PC-3 (cell line): ENCODE measurements at regions not wholly inside any gene's neighbourhood (a gene's known extent, or its start where the extent isn't known, plus 50 kb on each side); places are given as distances from the start of the nearest gene placed in this dataset.
"Not testable (repeated sequence)": the region's sequence is repeated elsewhere in the genome, so short reads cannot be mapped to it uniquely, and the experiment has no call there.

Experiments used
- ATAC-seq: fragments of 200-7000 bp; cut with Tn5 transposase; 2 replicates; pipeline ENCODE4 v1.9.1; 2020; ENCODE audit warnings: mild to moderate bottlenecking, moderate library complexity
- BruUV-seq: library from RNA; stranded (reverse); fragments of 400-500 nt; replicated peaks from 2 replicates; lab custom pipeline; 2021; lab: Mats Ljungman, UMichigan
- CTCF ChIA-PET: fragments of 300-600 bp; sonication (Branson Sonifier 250); formaldehyde crosslinking; loops from one replicate; lab custom pipeline; 2022; ENCODE audit warnings: antibody characterized with exemption; lab: Charles Lee
- POLR2A ChIA-PET: fragments of 300-600 bp; sonication (Branson Sonifier 250); formaldehyde crosslinking; loops from one replicate; lab custom pipeline; 2022; ENCODE audit warnings: antibody characterized with exemption; ENCODE audit not compliant: unreplicated experiment; lab: Charles Lee
- DNase-seq: peaks from one replicate; pipeline ENCODE4 v3.0.0-alpha.2; 2015
- H2AFZ ChIP-seq: fragments of 300-600 bp; sonication (generic); 2 replicates; pipeline ENCODE4 v1.6.0; 2016; ENCODE audit warnings: antibody characterized with exemption, low read length
- H3F3A ChIP-seq: fragments of 300-600 bp; sonication (generic); one replicate; pipeline ENCODE4 v1.6.0; 2017; ENCODE audit warnings: antibody characterized with exemption, low read length, control low read depth, mild to moderate bottlenecking; ENCODE audit not compliant: unreplicated experiment
- H3K27ac ChIP-seq: fragments of 300-600 bp; sonication (generic); 2 replicates; pipeline ENCODE4 v1.5.1; 2016; ENCODE audit warnings: mild to moderate bottlenecking, low read length
- H3K27me3 ChIP-seq: fragments of 300-600 bp; sonication (generic); 2 replicates; pipeline ENCODE4 v1.6.1; 2016; ENCODE audit warnings: low read length, mixed read lengths
- H3K36me3 ChIP-seq: fragments of 300-600 bp; sonication (generic); 2 replicates; pipeline ENCODE4 v1.6.1; 2016; ENCODE audit warnings: low read depth, mixed run types, low read length, mixed read lengths
- H3K4me1 ChIP-seq: fragments of 300-600 bp; sonication (generic); 2 replicates; pipeline ENCODE4 v1.5.1; 2016; ENCODE audit warnings: low read length; ENCODE audit not compliant: insufficient read depth
- H3K4me2 ChIP-seq: fragments of 300-600 bp; sonication (generic); 2 replicates; pipeline ENCODE4 v1.6.0; 2016; ENCODE audit warnings: low read length
- H3K4me3 ChIP-seq: fragments of 300-600 bp; sonication (generic); 2 replicates; pipeline ENCODE4 v1.5.1; 2016; ENCODE audit warnings: mild to moderate bottlenecking, low read length, mixed read lengths
- H3K79me2 ChIP-seq: fragments of 300-600 bp; sonication (generic); 2 replicates; pipeline ENCODE4 v1.6.1; 2017; ENCODE audit warnings: low read length, mixed read lengths
- H3K9ac ChIP-seq: fragments of 300-600 bp; sonication (generic); 2 replicates; pipeline ENCODE4 v1.6.0; 2016; ENCODE audit warnings: mild to moderate bottlenecking, low read length
- H3K9me2 ChIP-seq: fragments of 300-600 bp; sonication (generic); replicated peaks from 2 replicates; pipeline ENCODE4 v1.6.1; 2016; ENCODE audit warnings: mixed run types, low read length, mixed read lengths
- H3K9me3 ChIP-seq: fragments of 300-600 bp; sonication (generic); 2 replicates; pipeline ENCODE4 v1.6.1; 2016; ENCODE audit warnings: low read length, mixed read lengths
- H4K20me1 ChIP-seq: fragments of 300-600 bp; sonication (generic); 2 replicates; pipeline ENCODE4 v1.6.1; 2016; ENCODE audit warnings: low read length, mixed read lengths
- CTCF ChIP-seq: fragments of 300-600 bp; sonication (generic); conservative IDR thresholded peaks from 2 replicates; pipeline ENCODE4 v1.5.1; 2017; ENCODE audit warnings: antibody characterized with exemption, low read depth, mild to moderate bottlenecking, low read length
- EZH2 ChIP-seq: fragments of 300-600 bp; sonication (generic); IDR thresholded peaks from one replicate; pipeline ENCODE4 v1.6.1; 2017; ENCODE audit warnings: antibody characterized with exemption, mild to moderate bottlenecking, low read length; ENCODE audit not compliant: unreplicated experiment
- EZH2phosphoT487 ChIP-seq: fragments of 300-600 bp; sonication (generic); IDR thresholded peaks from 2 replicates; pipeline ENCODE4 v1.6.1; 2018; ENCODE audit warnings: mild to moderate bottlenecking, antibody characterized with exemption, low read length, borderline replicate concordance
- intact Hi-C: fragments of 100-400 bp; cut with micrococcal nuclease; formaldehyde crosslinking; loops from 2 replicates; pipeline ENCODE4 v1.9.0; 2023

- ATAC-seq: no peak
- H3K36me3 ChIP-seq: no peaks in the 10 kb centered on the region
- intact Hi-C loops: no loop called here
- no peaks in the 10 kb centered on the region for H3K9me3 ChIP-seq
- ChIA-PET POLR2A (no interaction called here), CTCF (no interaction called here)
- no peaks in the 10 kb centered on the region for H3K79me2 ChIP-seq
- no peak overlapping the region for H2AFZ ChIP-seq
- H3K9me2 ChIP-seq: no peaks in the 10 kb centered on the region
- H3K27ac ChIP-seq: no peak overlapping the region
- H3F3A ChIP-seq: no peaks in the 10 kb centered on the region
- H3K27me3 ChIP-seq: no peaks in the 10 kb centered on the region
- H3K4me1 ChIP-seq: no peaks in the 10 kb centered on the region; the same call in 1 of the 2 replicates
- no peak for TF ChIP-seq CTCF
- TF ChIP-seq EZH2phosphoT487: no peak
- TF ChIP-seq EZH2: no peak
- no peak for DNase-seq
- H3K4me2 ChIP-seq: no peak overlapping the region
- BruUV-seq: no TSS peak
- no peaks in the 10 kb centered on the region for H4K20me1 ChIP-seq
- H3K9ac ChIP-seq: no peak overlapping the region
- no peak overlapping the region for H3K4me3 ChIP-seq
Measured at GRCh38 chr4:66766557-66766956, 778.7 kb downstream of the CENPC start.

- H3K27me3 ChIP-seq: no peaks in the 10 kb centered on the region
- H3F3A ChIP-seq: no peaks in the 10 kb centered on the region
- H3K9ac ChIP-seq: peak overlapping the region; percentile 7; the same call in 1 of the 2 replicates
- TF ChIP-seq EZH2phosphoT487 (no peak), CTCF (no peak), EZH2 (no peak)
- BruUV-seq: no TSS peak
- intact Hi-C loops: no loop called here
- H3K9me2 ChIP-seq: no peaks in the 10 kb centered on the region
- no peaks in the 10 kb centered on the region for H4K20me1 ChIP-seq
- peak; percentile 99 for ATAC-seq
- H2AFZ ChIP-seq: no peak overlapping the region
- peak overlapping the region; percentile 37 for H3K4me2 ChIP-seq
- H3K9me3 ChIP-seq: no peaks in the 10 kb centered on the region
- CTCF ChIA-PET: interaction anchor here (0.6 kb wide), 2 partner anchors 363 to 1626 kb away, joined by 3 read pairs; no protein-coding TSS in a partner anchor
- H3K36me3 ChIP-seq: no peaks in the 10 kb centered on the region
- peak; percentile 88 for DNase-seq
- POLR2A ChIA-PET: interaction anchor here (0.6 kb wide), 2 partner anchors 682 to 1517 kb away, joined by 3 read pairs; no protein-coding TSS in a partner anchor
- peak overlapping the region; percentile 77 for H3K27ac ChIP-seq
- peaks cover 16% of the 10 kb centered on the region for H3K4me1 ChIP-seq
- H3K79me2 ChIP-seq: no peaks in the 10 kb centered on the region
- no peak overlapping the region for H3K4me3 ChIP-seq
Measured at GRCh38 chr4:66750273-66750672, 795.0 kb downstream of the CENPC start.

GRCh38 chr4:66746918-66747317, 798.4 kb downstream of the CENPC start:
- H4K20me1 ChIP-seq, H3K27me3 ChIP-seq, H3K4me3 ChIP-seq, ATAC-seq, H3K9me3 ChIP-seq, DNase-seq, H3K9ac ChIP-seq, POLR2A ChIA-PET, H2AFZ ChIP-seq, H3K27ac ChIP-seq, CTCF ChIA-PET, H3K4me2 ChIP-seq, BruUV-seq, H3K9me2 ChIP-seq, H3F3A ChIP-seq, intact Hi-C loops, H3K79me2 ChIP-seq, H3K36me3 ChIP-seq: not testable (repeated sequence)
- peaks cover 16% of the 10 kb centered on the region for H3K4me1 ChIP-seq
